Immature natural killer cell (primary cell): ENCODE measurements at regions not wholly inside any gene's neighbourhood (a gene's known extent, or its start where the extent isn't known, plus 50 kb on each side); places are given as distances from the start of the nearest gene placed in this dataset.

Experiments used
- DNase-seq, 3 donors: peaks; one replicate each; pipeline ENCODE4 v3.0.0; 2022; ENCODE audit warnings: mixed read lengths in 1 of 3
- H3K27ac Mint-ChIP-seq, 6 donors: one replicate each; pipeline ENCODE4 v1.8.0; 2020; ENCODE audit warnings: mixed read lengths in 6 of 6, mild to moderate bottlenecking in 5 of 6, inconsistent platforms in 4 of 6, moderate library complexity in 3 of 6
- H3K27me3 Mint-ChIP-seq, 3 donors: one replicate each; pipeline ENCODE4 v1.8.0; 2020 to 2021; ENCODE audit warnings: low read depth in 3 of 3, mild to moderate bottlenecking in 3 of 3, mixed read lengths in 3 of 3, moderate library complexity in 3 of 3, inconsistent platforms in 1 of 3
- H3K36me3 Mint-ChIP-seq, 3 donors: one replicate each; pipeline ENCODE4 v1.8.0; 2020; ENCODE audit warnings: mixed read lengths in 3 of 3, inconsistent platforms in 2 of 3, mild to moderate bottlenecking in 2 of 3
- H3K4me1 Mint-ChIP-seq, 2 donors: one replicate each; pipeline ENCODE4 v1.8.0; 2020; ENCODE audit warnings: inconsistent platforms in 2 of 2, mild to moderate bottlenecking in 2 of 2, mixed read lengths in 2 of 2, moderate library complexity in 1 of 2
- H3K4me3 Mint-ChIP-seq, 5 donors: one replicate each; pipeline ENCODE4 v1.8.0; 2020; ENCODE audit warnings: mild to moderate bottlenecking in 5 of 5, mixed read lengths in 5 of 5, inconsistent platforms in 3 of 5, moderate library complexity in 3 of 5
- H3K9me3 Mint-ChIP-seq, 6 donors: one replicate each; pipeline ENCODE4 v1.8.0; 2020; ENCODE audit warnings: mild to moderate bottlenecking in 6 of 6, mixed read lengths in 6 of 6, inconsistent platforms in 4 of 6, moderate library complexity in 3 of 6

- peaks cover 7 to 42% (median 25%) of the 10 kb centered on the region in 6 donors for H3K9me3 Mint-ChIP-seq
- H3K27ac Mint-ChIP-seq: no peak overlapping the region
- DNase-seq: no peak
- no peak overlapping the region for H3K4me3 Mint-ChIP-seq
- H3K4me1 Mint-ChIP-seq: no peaks in the 10 kb centered on the region
- no peaks in the 10 kb centered on the region for H3K36me3 Mint-ChIP-seq
- H3K27me3 Mint-ChIP-seq: peaks cover 0 to 5% (median 0%) of the 10 kb centered on the region in 3 donors
These were observed 298.0 kb upstream of the FAT1 start for GRCh38 chr4:187021436-187022205.

- peaks cover 13 to 50% (median 25%) of the 10 kb centered on the region in 6 donors for H3K9me3 Mint-ChIP-seq
- no peaks in the 10 kb centered on the region for H3K36me3 Mint-ChIP-seq
- no peak for DNase-seq
- no peak overlapping the region for H3K27ac Mint-ChIP-seq
- H3K4me1 Mint-ChIP-seq: no peaks in the 10 kb centered on the region
- H3K27me3 Mint-ChIP-seq: peaks cover 0 to 2% (median 0%) of the 10 kb centered on the region in 3 donors
- H3K4me3 Mint-ChIP-seq: no peak overlapping the region
These were observed 303.6 kb upstream of the FAT1 start for GRCh38 chr4:187027272-187027671.

- peaks cover 3 to 44% (median 25%) of the 10 kb centered on the region in 6 donors for H3K9me3 Mint-ChIP-seq
- no peak for DNase-seq
- no peaks in the 10 kb centered on the region for H3K27me3 Mint-ChIP-seq
- H3K27ac Mint-ChIP-seq: no peak overlapping the region
- no peaks in the 10 kb centered on the region for H3K36me3 Mint-ChIP-seq
- H3K4me1 Mint-ChIP-seq: no peaks in the 10 kb centered on the region
- H3K4me3 Mint-ChIP-seq: no peak overlapping the region
These were observed 318.6 kb upstream of the FAT1 start for GRCh38 chr4:187042251-187042650.

GRCh38 chr4:187046471-187046870 lies 322.8 kb upstream of the FAT1 start:
- peaks cover 2 to 29% (median 16%) of the 10 kb centered on the region in 6 donors for H3K9me3 Mint-ChIP-seq
- no peaks in the 10 kb centered on the region for H3K4me1 Mint-ChIP-seq
- H3K4me3 Mint-ChIP-seq: no peak overlapping the region
- H3K27me3 Mint-ChIP-seq: no peaks in the 10 kb centered on the region
- no peak overlapping the region for H3K27ac Mint-ChIP-seq
- H3K36me3 Mint-ChIP-seq: no peaks in the 10 kb centered on the region
- DNase-seq: no peak

GRCh38 chr4:187059021-187059420 lies 335.4 kb upstream of the FAT1 start:
- H3K9me3 Mint-ChIP-seq: peaks cover 4 to 31% (median 8%) of the 10 kb centered on the region in 6 donors

GRCh38 chr4:187059895-187060294 lies 336.2 kb upstream of the FAT1 start:
- Mint-ChIP-seq H3K4me1 (no peaks in the 10 kb centered on the region), H3K4me3 (no peak overlapping the region), H3K27me3 (no peaks in the 10 kb centered on the region), H3K36me3 (no peaks in the 10 kb centered on the region), H3K9me3 (peaks cover 4 to 31% (median 8%) of the 10 kb centered on the region in 6 donors), H3K27ac (no peak overlapping the region)
- no peak for DNase-seq

More at GRCh38 chr4:187059021-187059420, 335.4 kb upstream of the FAT1 start:
- Mint-ChIP-seq H3K36me3 (no peaks in the 10 kb centered on the region), H3K27ac (no peak overlapping the region), H3K27me3 (no peaks in the 10 kb centered on the region), H3K4me3 (no peak overlapping the region), H3K4me1 (no peaks in the 10 kb centered on the region)
- no peak for DNase-seq

- H3K4me1 Mint-ChIP-seq: no peaks in the 10 kb centered on the region
These were observed 336.9 kb upstream of the FAT1 start for GRCh38 chr4:187060551-187060950.

GRCh38 chr4:187063251-187063650 lies 339.6 kb upstream of the FAT1 start:
- H3K4me3 Mint-ChIP-seq: no peak overlapping the region
- DNase-seq: no peak
- no peaks in the 10 kb centered on the region for H3K36me3 Mint-ChIP-seq
- no peaks in the 10 kb centered on the region for H3K4me1 Mint-ChIP-seq
- peaks cover 4 to 29% (median 9%) of the 10 kb centered on the region in 6 donors for H3K9me3 Mint-ChIP-seq
- H3K27ac Mint-ChIP-seq: no peak overlapping the region
- no peaks in the 10 kb centered on the region for H3K27me3 Mint-ChIP-seq

More at GRCh38 chr4:187060551-187060950, 336.9 kb upstream of the FAT1 start:
- no peak for DNase-seq
- Mint-ChIP-seq H3K27ac (no peak overlapping the region), H3K9me3 (peaks cover 4 to 31% (median 9%) of the 10 kb centered on the region in 6 donors), H3K27me3 (no peaks in the 10 kb centered on the region), H3K36me3 (no peaks in the 10 kb centered on the region), H3K4me3 (no peak overlapping the region)

GRCh38 chr4:187064033-187064432 lies 340.4 kb upstream of the FAT1 start:
- no peak for DNase-seq
- Mint-ChIP-seq H3K36me3 (no peaks in the 10 kb centered on the region), H3K27ac (no peak overlapping the region), H3K9me3 (peaks cover 4 to 26% (median 9%) of the 10 kb centered on the region in 6 donors), H3K4me3 (no peak overlapping the region), H3K4me1 (no peaks in the 10 kb centered on the region), H3K27me3 (no peaks in the 10 kb centered on the region)

- H3K9me3 Mint-ChIP-seq: peaks cover 4 to 27% (median 6%) of the 10 kb centered on the region in 6 donors
- no peaks in the 10 kb centered on the region for H3K4me1 Mint-ChIP-seq
- no peaks in the 10 kb centered on the region for H3K36me3 Mint-ChIP-seq
- no peak overlapping the region for H3K27ac Mint-ChIP-seq
- DNase-seq: no peak
- no peak overlapping the region for H3K4me3 Mint-ChIP-seq
- H3K27me3 Mint-ChIP-seq: no peaks in the 10 kb centered on the region
These were observed 341.7 kb upstream of the FAT1 start for GRCh38 chr4:187065396-187065795.

GRCh38 chr4:187065806-187066205 lies 342.1 kb upstream of the FAT1 start:
- no peak overlapping the region for H3K27ac Mint-ChIP-seq
- H3K36me3 Mint-ChIP-seq: no peaks in the 10 kb centered on the region
- peaks cover 4 to 27% (median 8%) of the 10 kb centered on the region in 6 donors for H3K9me3 Mint-ChIP-seq
- no peak for DNase-seq
- H3K4me3 Mint-ChIP-seq: no peak overlapping the region
- H3K4me1 Mint-ChIP-seq: no peaks in the 10 kb centered on the region
- no peaks in the 10 kb centered on the region for H3K27me3 Mint-ChIP-seq

- Mint-ChIP-seq H3K27me3 (no peaks in the 10 kb centered on the region), H3K36me3 (no peaks in the 10 kb centered on the region), H3K27ac (no peak overlapping the region), H3K4me1 (no peaks in the 10 kb centered on the region), H3K9me3 (peaks cover 5 to 45% (median 17%) of the 10 kb centered on the region in 6 donors), H3K4me3 (no peak overlapping the region)
- DNase-seq: no peak
These were observed 345.7 kb upstream of the FAT1 start for GRCh38 chr4:187069398-187069797.

- Mint-ChIP-seq H3K36me3 (no peaks in the 10 kb centered on the region), H3K4me1 (no peaks in the 10 kb centered on the region), H3K9me3 (peaks cover 5 to 50% (median 19%) of the 10 kb centered on the region in 6 donors), H3K4me3 (no peak overlapping the region), H3K27me3 (no peaks in the 10 kb centered on the region), H3K27ac (no peak overlapping the region)
- no peak for DNase-seq
These were observed 346.5 kb upstream of the FAT1 start for GRCh38 chr4:187070158-187070557.

- Mint-ChIP-seq H3K4me3 (no peak overlapping the region), H3K4me1 (no peaks in the 10 kb centered on the region), H3K9me3 (peaks cover 2 to 51% (median 21%) of the 10 kb centered on the region in 6 donors), H3K36me3 (no peaks in the 10 kb centered on the region), H3K27me3 (peaks cover 0 to 1% (median 0%) of the 10 kb centered on the region in 3 donors), H3K27ac (no peak overlapping the region)
- DNase-seq: no peak
These were observed 347.1 kb upstream of the FAT1 start for GRCh38 chr4:187070740-187071139.
